ENCODE measurements at regions not wholly inside any gene's neighbourhood (a gene's known extent, or its start where the extent isn't known, plus 50 kb on each side); places are given as distances from the start of the nearest gene placed in this dataset.

- intact Hi-C loops (cut with micrococcal nuclease), result no loop called here
- peaks cover 9% of the 10 kb centered on the region for H3K27me3 Mint-ChIP-seq (ENCODE audit: insufficient read depth, unreplicated experiment)
- H3K4me3 Mint-ChIP-seq (ENCODE audit: unreplicated experiment), result no peak overlapping the region
- TF ChIP-seq CTCF (IDR thresholded peaks at IDR 0.05; ENCODE audit: unreplicated experiment), result no peak
- CTCF ChIA-PET, result interaction anchor here (0.6 to 1.0 kb wide), 2 partner anchors 88 to 425 kb away, joined by 3 to 4 read pairs; no protein-coding TSS in a partner anchor
- no peak for DNase-seq (ENCODE audit: unreplicated experiment)
- no peaks in the 10 kb centered on the region for H3K36me3 Mint-ChIP-seq (ENCODE audit: insufficient read depth, unreplicated experiment)
- H3K9me3 Mint-ChIP-seq (ENCODE audit: unreplicated experiment), result no peaks in the 10 kb centered on the region
- H3K4me1 Mint-ChIP-seq (ENCODE audit: insufficient read depth, unreplicated experiment), result no peaks in the 10 kb centered on the region
- BruUV-seq (replicated peaks), result no TSS peak
- POLR2A ChIA-PET, result no interaction called here
- H3K27ac Mint-ChIP-seq (ENCODE audit: low read depth, unreplicated experiment), result no peak overlapping the region
Observed at GRCh38 chr1:55522982-55523381, 307.8 kb upstream of the USP24 start.

GRCh38 chr1:55522353-55522903, 307.3 kb upstream of the USP24 start:
- DNase-seq (ENCODE audit: unreplicated experiment), result no peak
- Mint-ChIP-seq H3K36me3 (ENCODE audit: insufficient read depth, unreplicated experiment) (no peaks in the 10 kb centered on the region), H3K9me3 (ENCODE audit: unreplicated experiment) (no peaks in the 10 kb centered on the region), H3K4me3 (ENCODE audit: unreplicated experiment) (no peak overlapping the region), H3K4me1 (ENCODE audit: insufficient read depth, unreplicated experiment) (no peaks in the 10 kb centered on the region), H3K27ac (ENCODE audit: low read depth, unreplicated experiment) (no peak overlapping the region), H3K27me3 (ENCODE audit: insufficient read depth, unreplicated experiment) (peaks cover 13% of the 10 kb centered on the region)
- no peak for TF ChIP-seq CTCF (IDR thresholded peaks at IDR 0.05; ENCODE audit: unreplicated experiment)
- CTCF ChIA-PET, result interaction anchor here (0.6 kb wide), 1 partner anchor 425 kb away, joined by 4 read pairs; no protein-coding TSS in a partner anchor
- POLR2A ChIA-PET, result interaction anchor here (0.6 kb wide), 1 partner anchor 16 kb away, joined by 4 read pairs; no protein-coding TSS in a partner anchor
- intact Hi-C loops (cut with micrococcal nuclease), result no loop called here
- BruUV-seq (replicated peaks), result no TSS peak

GRCh38 chr1:55520861-55521260, 305.7 kb upstream of the USP24 start:
- POLR2A ChIA-PET, result interaction anchor here (1.8 kb wide), 1 partner anchor 9 kb away, joined by 6 read pairs; no protein-coding TSS in a partner anchor
- intact Hi-C loops (cut with micrococcal nuclease), result no loop called here
- no peak overlapping the region for H3K27ac Mint-ChIP-seq (ENCODE audit: low read depth, unreplicated experiment)
- no peaks in the 10 kb centered on the region for H3K9me3 Mint-ChIP-seq (ENCODE audit: unreplicated experiment)
- no TSS peak for BruUV-seq (replicated peaks)
- DNase-seq (ENCODE audit: unreplicated experiment), result no peak
- H3K27me3 Mint-ChIP-seq (ENCODE audit: insufficient read depth, unreplicated experiment), result peaks cover 13% of the 10 kb centered on the region
- no peaks in the 10 kb centered on the region for H3K4me1 Mint-ChIP-seq (ENCODE audit: insufficient read depth, unreplicated experiment)
- no peak for TF ChIP-seq CTCF (IDR thresholded peaks at IDR 0.05; ENCODE audit: unreplicated experiment)
- CTCF ChIA-PET, result no interaction called here
- H3K36me3 Mint-ChIP-seq (ENCODE audit: insufficient read depth, unreplicated experiment), result no peaks in the 10 kb centered on the region
- no peak overlapping the region for H3K4me3 Mint-ChIP-seq (ENCODE audit: unreplicated experiment)

- no TSS peak for BruUV-seq (replicated peaks)
- no peaks in the 10 kb centered on the region for H3K9me3 Mint-ChIP-seq (ENCODE audit: unreplicated experiment)
- peaks cover 13% of the 10 kb centered on the region for H3K27me3 Mint-ChIP-seq (ENCODE audit: insufficient read depth, unreplicated experiment)
- DNase-seq (ENCODE audit: unreplicated experiment), result no peak
- no peak overlapping the region for H3K27ac Mint-ChIP-seq (ENCODE audit: low read depth, unreplicated experiment)
- H3K4me3 Mint-ChIP-seq (ENCODE audit: unreplicated experiment), result no peak overlapping the region
- H3K36me3 Mint-ChIP-seq (ENCODE audit: insufficient read depth, unreplicated experiment), result no peaks in the 10 kb centered on the region
- H3K4me1 Mint-ChIP-seq (ENCODE audit: insufficient read depth, unreplicated experiment), result no peaks in the 10 kb centered on the region
- TF ChIP-seq CTCF (IDR thresholded peaks at IDR 0.05; ENCODE audit: unreplicated experiment), result no peak
- ChIA-PET POLR2A (interaction anchor here (0.7 to 1.8 kb wide), 2 partner anchors 10 to 1058 kb away, joined by 3 to 6 read pairs; no protein-coding TSS in a partner anchor), CTCF (no interaction called here)
- intact Hi-C loops (cut with micrococcal nuclease), result no loop called here
Observed at GRCh38 chr1:55519937-55520683, 304.9 kb upstream of the USP24 start.

Data from MCF 10A (cell line).